Activated naive CD4-positive, alpha-beta T cell treated with anti-CD3 and anti-CD28 coated beads, Interleukin-2, amount 10 ng/mL, durations not matched to agents 7 days and 5 days (primary cell): ENCODE measurements at regions not wholly inside any gene's neighbourhood (a gene's known extent, or its start where the extent isn't known, plus 50 kb on each side); places are given as distances from the start of the nearest gene placed in this dataset.

Experiments
- CTCF ChIA-PET: fragments of 350-600 bp; sonication (Branson Sonifier 250); formaldehyde crosslinking; loops from one replicate; lab custom pipeline; 2021; ENCODE audit warnings: antibody characterized with exemption; lab: Charles Lee
- DNase-seq: peaks from one replicate; pipeline ENCODE4 v3.0.0-alpha.2; 2020
- H3K27ac Mint-ChIP-seq: one replicate; pipeline ENCODE4 v1.8.0; 2021; ENCODE audit warnings: mild to moderate bottlenecking, moderate library complexity, mixed read lengths
- H3K27me3 Mint-ChIP-seq: one replicate; pipeline ENCODE4 v1.8.0; 2021; ENCODE audit warnings: mild to moderate bottlenecking, mixed read lengths
- H3K36me3 Mint-ChIP-seq: one replicate; pipeline ENCODE4 v1.8.0; 2021; ENCODE audit warnings: mixed read lengths
- H3K4me1 Mint-ChIP-seq: one replicate; pipeline ENCODE4 v1.8.0; 2021; ENCODE audit warnings: mixed read lengths
- H3K4me3 Mint-ChIP-seq: one replicate; pipeline ENCODE4 v1.8.0; 2021; ENCODE audit warnings: mild to moderate bottlenecking, moderate library complexity, mixed read lengths
- H3K9me3 Mint-ChIP-seq: one replicate; pipeline ENCODE4 v1.8.0; 2021; ENCODE audit warnings: mixed read lengths

DNA sequence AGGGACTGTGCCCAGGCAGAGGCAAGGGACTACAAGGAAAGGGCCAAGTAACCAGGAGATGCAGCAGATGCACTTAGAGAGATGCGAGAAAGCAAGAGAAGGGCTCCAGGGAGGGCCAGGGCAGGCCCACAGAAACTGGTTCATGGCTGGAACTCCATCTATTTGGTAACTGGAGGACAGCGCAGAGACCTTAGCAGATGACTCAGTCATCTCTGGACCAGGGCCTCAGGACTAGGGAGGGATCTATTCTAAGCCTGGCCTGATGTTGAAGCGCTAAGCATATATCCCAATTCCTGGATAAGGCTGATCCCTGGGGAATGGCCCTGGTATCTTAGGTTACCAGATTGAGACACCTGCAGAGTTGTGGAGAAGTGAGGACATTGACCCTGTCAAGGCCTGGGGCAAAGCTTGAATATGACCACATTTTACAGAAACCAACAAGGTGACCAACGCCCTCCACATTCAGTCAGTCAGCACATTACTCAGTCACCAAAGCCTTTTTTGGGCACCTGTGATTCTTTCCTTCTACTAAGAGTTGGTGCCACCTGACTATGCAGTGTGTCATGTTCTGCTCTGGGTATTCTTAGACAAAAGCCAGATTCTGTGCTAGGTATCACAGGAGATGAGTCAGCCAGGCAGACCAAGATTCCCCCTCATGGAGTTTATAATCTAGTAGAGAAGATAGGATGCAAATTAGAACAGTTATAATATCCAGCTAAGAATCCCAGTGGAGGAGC, 68.4 kb upstream of the SLCO3A1 start:
- no peak for DNase-seq
- Mint-ChIP-seq H3K4me3 (no peak overlapping the region), H3K27me3 (peaks cover 39% of the 10 kb centered on the region), H3K9me3 (no peaks in the 10 kb centered on the region), H3K4me1 (no peaks in the 10 kb centered on the region), H3K27ac (no peak overlapping the region), H3K36me3 (no peaks in the 10 kb centered on the region)
- CTCF ChIA-PET = no interaction called here

DNA sequence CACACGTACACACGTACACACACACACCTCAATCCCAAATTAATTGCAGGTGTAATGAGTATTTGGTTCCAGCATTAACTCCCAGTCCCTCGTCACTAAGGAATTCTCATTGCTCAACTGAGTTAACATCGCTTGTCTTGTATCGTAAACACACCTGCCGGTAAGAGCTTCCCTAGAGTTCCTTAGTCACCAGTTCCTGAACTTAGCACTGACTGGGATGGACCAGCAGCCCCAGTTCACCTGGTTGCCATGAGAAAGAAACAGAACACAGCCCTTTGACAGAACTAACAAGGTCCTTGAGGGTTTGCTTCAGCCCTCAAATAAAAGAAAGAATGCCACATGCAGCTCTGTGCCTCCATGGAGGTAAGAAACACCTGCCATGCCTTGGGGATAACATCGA, 66.3 kb upstream of the SLCO3A1 start:
- CTCF ChIA-PET = interaction anchor here (1.2 to 1.3 kb wide), 2 partner anchors 9 to 81 kb away, joined by 3 read pairs; no protein-coding TSS in a partner anchor
- H3K36me3 Mint-ChIP-seq = no peaks in the 10 kb centered on the region
- no peak overlapping the region for H3K4me3 Mint-ChIP-seq
- no peak overlapping the region for H3K27ac Mint-ChIP-seq
- H3K9me3 Mint-ChIP-seq = no peaks in the 10 kb centered on the region
- H3K27me3 Mint-ChIP-seq = peaks cover 27% of the 10 kb centered on the region
- no peaks in the 10 kb centered on the region for H3K4me1 Mint-ChIP-seq
- DNase-seq = no peak

DNA sequence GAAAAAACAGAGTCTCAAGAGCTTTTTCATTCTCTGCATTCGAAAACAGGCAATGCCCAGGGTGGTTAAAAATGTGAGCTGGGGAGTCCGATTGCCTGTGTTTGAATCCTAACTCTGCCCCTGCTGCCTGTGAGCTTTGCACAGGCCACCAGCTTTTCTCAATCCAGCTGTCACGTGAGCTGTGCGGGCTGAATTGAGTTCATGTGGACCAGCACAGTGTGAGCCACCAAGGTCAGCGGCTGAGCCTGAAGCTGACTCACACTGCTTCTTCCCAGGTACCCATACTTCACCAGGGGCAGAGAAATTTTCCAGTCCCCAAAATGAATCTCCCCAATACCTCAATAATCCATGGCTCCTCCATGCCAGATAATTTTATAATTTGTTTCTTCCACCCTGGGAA, 64.4 kb upstream of the SLCO3A1 start:
- Mint-ChIP-seq H3K9me3 (no peaks in the 10 kb centered on the region), H3K36me3 (no peaks in the 10 kb centered on the region), H3K27me3 (peaks cover 30% of the 10 kb centered on the region), H3K4me3 (no peak overlapping the region), H3K4me1 (no peaks in the 10 kb centered on the region), H3K27ac (no peak overlapping the region)
- CTCF ChIA-PET = no interaction called here
- DNase-seq = no peak

DNA sequence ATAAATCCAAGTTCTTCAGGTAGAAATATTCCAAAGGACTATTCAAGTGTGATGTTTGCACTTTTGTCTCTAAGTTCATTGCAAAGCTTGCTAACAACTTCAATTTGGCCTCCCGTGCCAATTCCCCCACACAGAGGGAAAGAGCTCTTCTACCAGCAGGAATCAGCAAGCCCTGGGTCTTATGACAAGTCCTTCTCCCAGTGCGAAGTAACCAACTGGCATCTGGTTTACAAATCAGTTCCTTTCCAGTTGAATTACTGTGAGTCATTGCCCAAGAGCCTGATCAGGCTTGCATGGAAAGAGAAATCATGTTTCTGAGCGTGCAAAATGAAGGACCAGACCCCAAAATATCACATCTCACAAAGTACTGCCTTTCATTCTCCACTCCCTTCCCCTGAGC, 62.7 kb upstream of the SLCO3A1 start:
- DNase-seq = no peak
- H3K27ac Mint-ChIP-seq = no peak overlapping the region
- H3K27me3 Mint-ChIP-seq = peaks cover 30% of the 10 kb centered on the region
- no peaks in the 10 kb centered on the region for H3K36me3 Mint-ChIP-seq
- H3K4me1 Mint-ChIP-seq = no peaks in the 10 kb centered on the region
- no peaks in the 10 kb centered on the region for H3K9me3 Mint-ChIP-seq
- no peak overlapping the region for H3K4me3 Mint-ChIP-seq
- CTCF ChIA-PET = interaction anchor here (1.4 kb wide), 1 partner anchor 84 kb away, joined by 4 read pairs; no protein-coding TSS in a partner anchor

DNA sequence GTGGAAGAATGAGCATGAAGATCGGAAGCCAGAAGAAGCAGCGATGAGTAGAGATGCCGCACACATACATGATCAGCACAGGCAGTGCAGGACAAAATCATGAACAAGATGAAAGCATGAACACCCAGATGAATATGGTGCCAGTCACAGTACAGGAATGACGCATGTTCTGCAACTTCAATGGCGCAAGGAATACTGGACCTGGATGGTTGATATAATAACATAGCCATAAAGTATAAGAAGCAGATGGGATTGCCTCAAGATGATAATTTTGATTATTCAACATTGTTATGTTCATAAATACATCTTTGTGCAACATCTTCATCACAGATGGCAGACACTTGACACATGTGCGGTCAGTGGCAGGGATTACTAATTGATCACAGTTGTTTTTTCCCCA, 59.7 kb upstream of the SLCO3A1 start:
- CTCF ChIA-PET = no interaction called here
- no peaks in the 10 kb centered on the region for H3K4me1 Mint-ChIP-seq
- H3K4me3 Mint-ChIP-seq = no peak overlapping the region
- no peaks in the 10 kb centered on the region for H3K9me3 Mint-ChIP-seq
- H3K27ac Mint-ChIP-seq = no peak overlapping the region
- no peaks in the 10 kb centered on the region for H3K36me3 Mint-ChIP-seq
- peaks cover 29% of the 10 kb centered on the region for H3K27me3 Mint-ChIP-seq
- no peak for DNase-seq

DNA sequence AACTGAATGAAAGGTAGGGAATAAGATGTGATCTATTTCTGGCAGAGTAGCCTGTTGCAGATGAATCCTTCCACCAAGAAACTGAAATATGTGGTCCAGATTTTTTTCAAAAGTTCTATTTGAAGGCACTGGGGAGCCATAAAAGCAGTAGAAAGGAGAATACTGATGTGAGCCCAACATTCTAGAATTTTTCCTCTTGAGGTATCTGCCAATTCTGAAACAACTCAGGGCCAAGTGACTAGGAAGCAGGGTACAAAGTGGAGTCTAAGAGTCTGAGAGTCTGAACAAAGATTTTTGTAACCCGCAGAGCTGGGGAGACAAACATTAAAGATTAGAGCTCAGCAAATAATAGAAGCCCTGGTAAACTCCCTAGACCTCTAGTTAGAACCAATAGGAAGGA, 58.3 kb upstream of the SLCO3A1 start:
- Mint-ChIP-seq H3K4me1 (no peaks in the 10 kb centered on the region), H3K27ac (no peak overlapping the region), H3K4me3 (no peak overlapping the region), H3K9me3 (no peaks in the 10 kb centered on the region), H3K27me3 (peaks cover 18% of the 10 kb centered on the region), H3K36me3 (no peaks in the 10 kb centered on the region)
- DNase-seq = no peak
- CTCF ChIA-PET = no interaction called here

DNA sequence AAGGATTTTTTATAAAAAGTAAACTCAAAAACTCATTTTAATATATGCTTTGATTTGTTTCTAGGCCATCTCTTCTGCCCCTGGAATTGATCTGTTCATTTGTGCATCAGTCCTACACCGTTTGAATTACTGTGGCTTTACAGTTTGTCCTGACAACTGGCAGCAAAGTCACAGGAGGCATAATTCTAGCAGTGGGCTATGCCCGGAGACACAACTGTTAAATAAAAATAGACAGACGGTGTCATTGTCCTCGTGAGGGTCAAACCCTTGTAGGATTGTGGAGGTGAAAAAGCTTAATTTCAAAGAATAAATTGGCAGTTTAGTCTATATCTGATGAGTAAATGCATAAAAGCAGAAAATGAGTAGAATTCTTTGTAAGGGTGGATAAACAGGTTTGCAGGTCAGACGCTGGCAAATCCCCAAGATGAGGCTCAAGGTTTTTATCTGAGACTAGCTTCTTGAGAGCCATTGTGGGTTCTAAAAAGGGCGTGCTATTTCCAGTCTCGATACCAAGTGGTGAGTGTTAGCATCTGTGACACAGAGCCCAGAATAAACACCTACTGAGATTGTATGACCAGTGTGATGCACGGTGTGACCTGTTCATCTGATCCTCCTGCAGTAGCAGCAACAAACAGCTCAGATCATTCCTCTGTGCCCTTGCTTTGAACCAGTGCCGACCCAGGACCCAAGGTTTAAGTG, 51.5 kb upstream of the SLCO3A1 start:
- CTCF ChIA-PET = no interaction called here
- H3K27me3 Mint-ChIP-seq = peaks cover 18% of the 10 kb centered on the region
- no peak overlapping the region for H3K27ac Mint-ChIP-seq
- H3K4me1 Mint-ChIP-seq = no peaks in the 10 kb centered on the region
- no peaks in the 10 kb centered on the region for H3K36me3 Mint-ChIP-seq
- no peak overlapping the region for H3K4me3 Mint-ChIP-seq
- no peaks in the 10 kb centered on the region for H3K9me3 Mint-ChIP-seq
- no peak for DNase-seq

DNA sequence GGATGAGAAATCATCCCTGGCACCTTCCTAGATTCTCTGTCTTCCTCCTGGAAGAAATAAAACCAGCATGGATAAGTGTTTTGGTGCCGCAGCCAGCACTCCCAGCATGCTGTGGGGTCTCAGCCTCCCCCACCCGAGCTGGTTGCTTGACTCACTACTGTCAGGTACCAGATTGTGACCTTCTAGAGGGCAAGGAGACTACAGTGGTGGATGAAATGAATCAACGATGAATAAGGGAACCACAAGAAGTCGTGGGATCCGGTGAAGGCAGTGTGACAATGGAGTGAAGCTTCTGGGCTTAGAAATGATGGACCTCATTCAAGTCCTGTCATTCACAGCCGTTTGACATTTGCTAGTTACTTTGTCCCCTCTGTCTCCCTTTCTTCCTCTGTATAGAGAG, 50.2 kb upstream of the SLCO3A1 start:
- Mint-ChIP-seq H3K9me3 (no peaks in the 10 kb centered on the region), H3K27me3 (peaks cover 21% of the 10 kb centered on the region), H3K4me3 (no peak overlapping the region), H3K27ac (no peak overlapping the region), H3K4me1 (no peaks in the 10 kb centered on the region), H3K36me3 (no peaks in the 10 kb centered on the region)
- no peak for DNase-seq
- CTCF ChIA-PET = no interaction called here
